Urinary bladder (tissue), 3 donors: ENCODE measurements at regions not wholly inside any gene's neighbourhood (a gene's known extent, or its start where the extent isn't known, plus 50 kb on each side); places are given as distances from the start of the nearest gene placed in this dataset.
"Not testable (repeated sequence)": the region's sequence is repeated elsewhere in the genome, so short reads cannot be mapped to it uniquely, and the experiment has no call there.

Source experiments
- DNase-seq: peaks from one replicate; pipeline ENCODE4 v3.0.0-alpha.2; 2015; ENCODE audit errors: extremely low spot score
- H3K27ac ChIP-seq: one replicate; pipeline ENCODE4 v1.5.1; 2013; ENCODE audit warnings: low read depth, mild to moderate bottlenecking, moderate library complexity
- H3K36me3 ChIP-seq: one replicate; pipeline ENCODE4 v1.6.1; 2013; ENCODE audit warnings: mild to moderate bottlenecking, moderate library complexity; ENCODE audit not compliant: insufficient read depth
- H3K4me1 ChIP-seq: one replicate; pipeline ENCODE4 v1.6.1; 2013; ENCODE audit warnings: mild to moderate bottlenecking, moderate library complexity; ENCODE audit not compliant: insufficient read depth
- H3K4me3 ChIP-seq: one replicate; pipeline ENCODE4 v1.5.1; 2013; ENCODE audit warnings: low read depth, low read length
- WGBS: extraction: QIAGEN DNeasy Blood & Tissue Kit; methylation state at CpG from one replicate; pipeline ENCODE4 v1.1.7; 2013; 5-methylcytosine and 5-hydroxymethylcytosine counted together
- donor health status: healthy with polysubstance abuse.
- donor health status: healthy.

GRCh38 chr5:106387767-106388166 is 1283.0 kb downstream of the EFNA5 start:
- DNase-seq, H3K36me3 ChIP-seq, H3K4me1 ChIP-seq, H3K27ac ChIP-seq, H3K4me3 ChIP-seq: not testable (repeated sequence)
- 94% methylated on average over 10 of the region's 12 CpGs for WGBS

GRCh38 chr5:106386287-106386686 is 1284.5 kb downstream of the EFNA5 start:
- no peak overlapping the region for H3K27ac ChIP-seq
- 83% methylated on average over 3 of the region's 3 CpGs for WGBS
- no peak for DNase-seq
- H3K4me3 ChIP-seq: no peak overlapping the region
- H3K4me1 ChIP-seq: no peaks in the 10 kb centered on the region
- no peaks in the 10 kb centered on the region for H3K36me3 ChIP-seq

- Histone ChIP-seq H3K36me3 (no peaks in the 10 kb centered on the region), H3K4me3 (no peak overlapping the region), H3K27ac (no peak overlapping the region), H3K4me1 (no peaks in the 10 kb centered on the region)
- no peak for DNase-seq
- 65% methylated on average over 1 of the region's 1 CpG for WGBS
These were observed 1290.0 kb downstream of the EFNA5 start for GRCh38 chr5:106380736-106381135.

GRCh38 chr5:106376522-106376921 is 1294.2 kb downstream of the EFNA5 start:
- H3K4me3 ChIP-seq: no peak overlapping the region
- H3K27ac ChIP-seq: no peak overlapping the region
- H3K4me1 ChIP-seq: no peaks in the 10 kb centered on the region
- H3K36me3 ChIP-seq: no peaks in the 10 kb centered on the region
- DNase-seq: no peak
- 60% methylated on average over 1 of the region's 1 CpG for WGBS

- Histone ChIP-seq H3K4me1 (no peaks in the 10 kb centered on the region), H3K36me3 (no peaks in the 10 kb centered on the region), H3K27ac (no peak overlapping the region), H3K4me3 (no peak overlapping the region)
- DNase-seq: no peak
These were observed 1295.8 kb downstream of the EFNA5 start for GRCh38 chr5:106374956-106375355.

- no peak overlapping the region for H3K4me3 ChIP-seq
- no peak for DNase-seq
- 61% methylated on average over 1 of the region's 1 CpG for WGBS
- no peaks in the 10 kb centered on the region for H3K36me3 ChIP-seq
- H3K27ac ChIP-seq: no peak overlapping the region
- no peaks in the 10 kb centered on the region for H3K4me1 ChIP-seq
These were observed 1302.7 kb downstream of the EFNA5 start for GRCh38 chr5:106368021-106368420.

GRCh38 chr5:106367281-106367680 is 1303.5 kb downstream of the EFNA5 start:
- 95% methylated on average over 1 of the region's 1 CpG for WGBS
- H3K4me3 ChIP-seq: no peak overlapping the region
- H3K4me1 ChIP-seq: no peaks in the 10 kb centered on the region
- no peak for DNase-seq
- no peaks in the 10 kb centered on the region for H3K36me3 ChIP-seq
- no peak overlapping the region for H3K27ac ChIP-seq

GRCh38 chr5:106363578-106363977 is 1307.2 kb downstream of the EFNA5 start:
- Histone ChIP-seq H3K4me1 (no peaks in the 10 kb centered on the region), H3K27ac (no peak overlapping the region), H3K36me3 (no peaks in the 10 kb centered on the region), H3K4me3 (no peak overlapping the region)
- no peak for DNase-seq
- WGBS: 89% methylated on average over 1 of the region's 1 CpG

- DNase-seq: no peak
- Histone ChIP-seq H3K4me1 (no peaks in the 10 kb centered on the region), H3K4me3 (no peak overlapping the region), H3K27ac (no peak overlapping the region), H3K36me3 (no peaks in the 10 kb centered on the region)
- WGBS: 82% methylated on average over 1 of the region's 1 CpG
These were observed 1308.8 kb downstream of the EFNA5 start for GRCh38 chr5:106361905-106362304.

- no peaks in the 10 kb centered on the region for H3K36me3 ChIP-seq
- H3K4me3 ChIP-seq: no peak overlapping the region
- 63% methylated on average over 2 of the region's 2 CpGs for WGBS
These were observed 1339.3 kb downstream of the EFNA5 start for GRCh38 chr5:106331415-106331814.

GRCh38 chr5:106324356-106324755 is 1346.4 kb downstream of the EFNA5 start:
- 95% methylated on average over 2 of the region's 2 CpGs for whole genome bisulfite sequencing
- no peak for DNase-seq
- H3K4me3 ChIP-seq: no peak overlapping the region
- no peaks in the 10 kb centered on the region for H3K4me1 ChIP-seq
- H3K27ac ChIP-seq: no peak overlapping the region
- no peaks in the 10 kb centered on the region for H3K36me3 ChIP-seq

More at GRCh38 chr5:106331415-106331814, 1339.3 kb downstream of the EFNA5 start:
- no peak for DNase-seq
- no peaks in the 10 kb centered on the region for H3K4me1 ChIP-seq
- H3K27ac ChIP-seq: no peak overlapping the region

GRCh38 chr5:106321242-106321641 is 1349.5 kb downstream of the EFNA5 start:
- DNase-seq: no peak
- H3K27ac ChIP-seq: no peak overlapping the region
- no peak overlapping the region for H3K4me3 ChIP-seq
- H3K36me3 ChIP-seq: no peaks in the 10 kb centered on the region
- WGBS: 89% methylated on average over 6 of the region's 6 CpGs
- no peaks in the 10 kb centered on the region for H3K4me1 ChIP-seq

- Histone ChIP-seq H3K4me3 (no peak overlapping the region), H3K4me1 (peaks cover 1% of the 10 kb centered on the region), H3K36me3 (no peaks in the 10 kb centered on the region), H3K27ac (no peak overlapping the region)
- DNase-seq: no peak
- WGBS: 62% methylated on average over 2 of the region's 2 CpGs
These were observed 1356.4 kb downstream of the EFNA5 start for GRCh38 chr5:106314221-106314824.

GRCh38 chr5:106312360-106312759 is 1358.4 kb downstream of the EFNA5 start:
- Histone ChIP-seq H3K4me3 (no peak overlapping the region), H3K27ac (no peak overlapping the region), H3K36me3 (no peaks in the 10 kb centered on the region), H3K4me1 (peaks cover 1% of the 10 kb centered on the region)
- DNase-seq: no peak
